ENCODE measurements at regions not wholly inside any gene's neighbourhood (a gene's known extent, or its start where the extent isn't known, plus 50 kb on each side); places are given as distances from the start of the nearest gene placed in this dataset.

DNA sequence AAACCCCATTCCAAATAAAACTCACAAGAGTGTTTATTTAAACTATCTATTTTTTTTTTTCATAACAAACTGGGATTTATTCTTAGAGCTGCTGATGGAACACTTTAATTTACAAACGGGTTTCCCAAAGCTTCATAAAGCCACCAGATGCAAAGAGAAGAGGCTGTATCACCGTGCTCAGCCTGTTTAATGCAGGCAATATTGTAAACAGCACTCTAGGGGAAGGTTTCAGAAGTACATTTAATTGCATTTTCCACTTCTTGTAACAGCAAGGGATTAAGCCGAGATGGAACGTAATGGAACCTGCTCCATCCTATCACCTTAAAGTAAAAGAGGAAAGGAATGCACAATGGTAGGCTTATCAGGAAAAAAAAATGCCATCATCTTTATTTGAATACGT is 550.6 kb upstream of the ARGLU1 start:
- Histone ChIP-seq H3K36me3 (ENCODE audit: control insufficient read depth, insufficient read depth, low read length) (no peaks in the 10 kb centered on the region), H3K9me3 (ENCODE audit: control insufficient read depth, low read length) (no peaks in the 10 kb centered on the region), H3K27ac (ENCODE audit: insufficient read depth, low read depth, low read length, poor library complexity, severe bottlenecking) (no peak overlapping the region), H3K27me3 (ENCODE audit: control insufficient read depth, insufficient read depth, low read length, poor library complexity, severe bottlenecking) (no peaks in the 10 kb centered on the region), H3K4me1 (ENCODE audit: control insufficient read depth, insufficient read depth, low read length) (no peaks in the 10 kb centered on the region), H3K4me3 (ENCODE audit: insufficient read depth, low read depth, low read length) (no peak overlapping the region)
- 90 to 96% methylated on average over 5 of the region's 5 CpGs for WGBS, 2 experiments

DNA sequence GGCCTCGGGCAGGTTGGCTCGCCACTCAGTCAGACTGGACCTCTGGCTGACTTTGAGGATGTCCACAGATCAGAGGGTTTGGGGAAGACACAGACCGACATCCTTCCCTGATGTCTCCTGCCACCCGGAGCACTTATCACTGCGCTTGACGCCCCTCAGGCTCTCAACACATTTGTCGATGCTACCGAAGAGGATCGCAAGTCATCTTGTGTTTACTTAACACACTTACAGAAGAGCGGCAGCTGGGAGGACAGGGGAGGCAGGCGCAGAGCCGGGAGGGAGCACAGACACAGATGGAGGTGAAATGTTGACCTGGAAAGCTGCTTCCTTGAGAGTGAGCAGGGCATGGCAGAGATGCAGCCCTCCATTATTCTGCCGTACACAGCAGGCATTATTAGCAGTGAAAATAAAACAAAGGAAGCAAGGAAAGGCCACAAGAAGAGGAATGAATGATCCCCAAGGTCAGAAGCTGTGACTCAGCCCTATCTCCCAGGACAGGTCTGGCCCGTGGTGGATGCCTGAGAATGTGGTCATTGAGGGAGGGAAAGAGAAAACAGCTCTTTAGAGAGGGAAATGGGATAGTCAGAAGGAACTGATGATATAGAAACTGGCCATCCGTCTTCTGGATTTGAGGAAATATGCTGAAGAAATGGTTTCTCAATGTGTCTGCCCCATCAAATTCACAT is 549.5 kb upstream of the ARGLU1 start:
- WGBS, 2 experiments, result 91 to 93% methylated on average over 15 of the region's 15 CpGs
- no peaks in the 10 kb centered on the region for H3K27me3 ChIP-seq (ENCODE audit: control insufficient read depth, insufficient read depth, low read length, poor library complexity, severe bottlenecking)
- no peak overlapping the region for H3K27ac ChIP-seq (ENCODE audit: insufficient read depth, low read depth, low read length, poor library complexity, severe bottlenecking)
- H3K9me3 ChIP-seq (ENCODE audit: control insufficient read depth, low read length), result no peaks in the 10 kb centered on the region
- no peak overlapping the region for H3K4me3 ChIP-seq (ENCODE audit: insufficient read depth, low read depth, low read length)
- no peaks in the 10 kb centered on the region for H3K4me1 ChIP-seq (ENCODE audit: control insufficient read depth, insufficient read depth, low read length)
- H3K36me3 ChIP-seq (ENCODE audit: control insufficient read depth, insufficient read depth, low read length), result no peaks in the 10 kb centered on the region

DNA sequence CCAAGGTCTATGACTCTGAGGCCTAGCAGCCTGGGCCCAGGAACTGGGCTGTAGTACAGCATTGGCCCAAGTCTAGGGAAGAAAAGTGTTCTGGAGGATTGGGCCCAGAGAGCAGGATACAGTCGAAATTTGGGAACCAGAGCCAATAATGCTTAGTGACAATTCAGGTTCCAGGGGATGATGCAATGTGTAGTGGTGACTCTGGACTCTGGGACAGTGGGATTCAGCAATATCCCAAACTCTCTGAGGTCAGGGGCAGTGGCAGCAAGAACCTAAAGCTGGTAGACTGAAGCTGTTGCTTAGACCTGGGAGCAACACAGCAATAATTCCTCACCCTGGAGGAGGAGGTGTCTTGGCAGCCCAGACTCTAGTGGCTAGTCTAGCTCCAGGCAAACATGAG is 545.5 kb upstream of the ARGLU1 start:
- Histone ChIP-seq H3K9me3 (ENCODE audit: control insufficient read depth, low read length) (peaks cover 6% of the 10 kb centered on the region), H3K36me3 (ENCODE audit: control insufficient read depth, insufficient read depth, low read length) (no peaks in the 10 kb centered on the region), H3K4me3 (ENCODE audit: insufficient read depth, low read depth, low read length) (no peak overlapping the region), H3K27me3 (ENCODE audit: control insufficient read depth, insufficient read depth, low read length, poor library complexity, severe bottlenecking) (no peaks in the 10 kb centered on the region), H3K4me1 (ENCODE audit: control insufficient read depth, insufficient read depth, low read length) (no peaks in the 10 kb centered on the region), H3K27ac (ENCODE audit: insufficient read depth, low read depth, low read length, poor library complexity, severe bottlenecking) (no peak overlapping the region)
- 88 to 89% methylated on average over 1 of the region's 1 CpG for WGBS, 2 experiments

DNA sequence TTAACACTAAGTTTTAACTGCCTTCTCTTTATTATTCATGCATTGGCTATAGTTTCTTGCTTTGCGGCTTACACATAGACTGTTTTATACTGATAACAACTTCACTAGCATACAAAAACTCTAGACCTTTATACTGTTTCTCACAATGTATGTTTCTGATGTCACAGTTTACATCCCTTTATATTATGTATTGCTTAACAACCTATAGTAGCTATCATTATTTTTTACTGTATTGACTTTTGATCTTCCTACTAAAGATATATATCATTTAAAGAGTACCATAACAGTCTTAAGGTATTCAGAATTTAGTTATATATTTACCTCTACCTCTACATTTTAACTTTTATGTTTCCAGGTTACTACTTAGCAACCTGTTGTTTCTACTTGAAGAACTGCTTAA is 543.3 kb upstream of the ARGLU1 start:
- Histone ChIP-seq H3K27ac (ENCODE audit: insufficient read depth, low read depth, low read length, poor library complexity, severe bottlenecking) (no peak overlapping the region), H3K4me3 (ENCODE audit: insufficient read depth, low read depth, low read length) (no peak overlapping the region), H3K27me3 (ENCODE audit: control insufficient read depth, insufficient read depth, low read length, poor library complexity, severe bottlenecking) (no peaks in the 10 kb centered on the region), H3K9me3 (ENCODE audit: control insufficient read depth, low read length) (peaks cover 6% of the 10 kb centered on the region), H3K4me1 (ENCODE audit: control insufficient read depth, insufficient read depth, low read length) (no peaks in the 10 kb centered on the region), H3K36me3 (ENCODE audit: control insufficient read depth, insufficient read depth, low read length) (no peaks in the 10 kb centered on the region)
- 95 to 100% methylated on average over 1 of the region's 1 CpG for WGBS, 2 experiments

DNA sequence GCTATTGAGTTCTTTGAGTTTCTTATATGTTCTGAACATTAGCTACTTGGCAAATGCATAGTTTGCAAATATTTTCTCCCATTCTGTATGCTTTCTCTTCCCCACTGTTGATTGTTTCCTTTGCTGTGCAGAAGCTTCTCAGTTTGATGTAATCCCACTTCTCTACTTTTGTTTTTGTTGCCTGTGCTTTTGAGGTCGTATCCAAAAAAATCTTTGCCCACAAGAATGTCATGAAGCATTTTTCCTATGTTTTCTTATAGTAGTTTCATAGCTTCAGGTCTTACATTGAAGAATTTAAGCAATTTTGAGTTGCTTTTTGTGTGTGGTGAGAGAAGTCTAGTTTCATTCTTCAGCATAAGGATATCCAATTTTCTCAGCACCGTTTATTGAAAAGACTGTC is 536.7 kb upstream of the ARGLU1 start:
- Histone ChIP-seq H3K4me3 (ENCODE audit: insufficient read depth, low read depth, low read length) (no peak overlapping the region), H3K27me3 (ENCODE audit: control insufficient read depth, insufficient read depth, low read length, poor library complexity, severe bottlenecking) (no peaks in the 10 kb centered on the region), H3K9me3 (ENCODE audit: control insufficient read depth, low read length) (peaks cover 6% of the 10 kb centered on the region), H3K4me1 (ENCODE audit: control insufficient read depth, insufficient read depth, low read length) (peaks cover 3% of the 10 kb centered on the region), H3K36me3 (ENCODE audit: control insufficient read depth, insufficient read depth, low read length) (no peaks in the 10 kb centered on the region), H3K27ac (ENCODE audit: insufficient read depth, low read depth, low read length, poor library complexity, severe bottlenecking) (no peak overlapping the region)
- 87 to 98% methylated on average over 2 of the region's 2 CpGs for WGBS, 2 experiments

DNA sequence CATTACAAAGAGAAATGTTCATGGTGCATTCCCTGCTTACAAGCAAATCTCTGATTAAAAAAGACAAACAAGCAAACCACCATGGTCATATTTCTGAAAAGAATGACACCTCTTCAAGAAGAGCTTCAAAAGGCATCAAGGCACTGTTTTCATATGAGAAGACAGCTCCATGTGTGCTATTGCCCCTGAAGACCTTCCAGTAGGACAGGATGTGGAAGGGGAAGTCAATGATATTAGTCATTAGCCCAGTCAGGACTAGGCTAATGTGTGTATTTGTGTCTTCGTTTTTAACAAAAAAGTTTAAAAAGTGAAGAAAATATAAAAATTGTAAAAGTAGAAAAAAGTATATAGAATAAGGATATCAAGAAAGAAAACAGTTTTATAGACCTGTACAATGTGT is 534.7 kb upstream of the ARGLU1 start:
- Histone ChIP-seq H3K9me3 (ENCODE audit: control insufficient read depth, low read length) (no peaks in the 10 kb centered on the region), H3K36me3 (ENCODE audit: control insufficient read depth, insufficient read depth, low read length) (no peaks in the 10 kb centered on the region), H3K4me1 (ENCODE audit: control insufficient read depth, insufficient read depth, low read length) (peaks cover 7% of the 10 kb centered on the region), H3K27me3 (ENCODE audit: control insufficient read depth, insufficient read depth, low read length, poor library complexity, severe bottlenecking) (no peaks in the 10 kb centered on the region), H3K27ac (ENCODE audit: insufficient read depth, low read depth, low read length, poor library complexity, severe bottlenecking) (no peak overlapping the region), H3K4me3 (ENCODE audit: insufficient read depth, low read depth, low read length) (no peak overlapping the region)
- 92 to 93% methylated on average over 1 of the region's 1 CpG for WGBS, 2 experiments

DNA sequence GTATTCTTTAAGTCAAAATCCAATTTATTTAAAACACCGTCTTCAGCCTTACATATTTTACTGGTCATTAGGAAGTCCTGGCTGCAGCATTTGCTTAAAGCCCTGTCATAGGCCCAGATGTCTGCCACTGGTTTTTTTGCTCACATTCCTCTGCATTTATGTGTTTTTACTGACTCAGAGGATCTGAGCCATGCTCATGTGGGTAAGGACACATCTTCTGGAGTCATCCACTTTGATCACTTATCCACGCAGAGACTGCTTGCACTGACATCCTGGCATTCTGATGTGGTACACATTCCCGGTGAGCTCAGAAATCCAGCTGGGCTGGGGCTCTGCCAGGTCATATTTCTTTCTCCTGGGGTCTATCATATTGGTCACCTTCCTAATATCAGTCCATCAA is 531.7 kb upstream of the ARGLU1 start:
- H3K4me3 ChIP-seq (ENCODE audit: insufficient read depth, low read depth, low read length), result no peak overlapping the region
- H3K4me1 ChIP-seq (ENCODE audit: control insufficient read depth, insufficient read depth, low read length), result peaks cover 10% of the 10 kb centered on the region
- WGBS, 2 experiments, result 94 to 95% methylated on average over 3 of the region's 3 CpGs
- no peaks in the 10 kb centered on the region for H3K27me3 ChIP-seq (ENCODE audit: control insufficient read depth, insufficient read depth, low read length, poor library complexity, severe bottlenecking)
- H3K36me3 ChIP-seq (ENCODE audit: control insufficient read depth, insufficient read depth, low read length), result no peaks in the 10 kb centered on the region
- H3K9me3 ChIP-seq (ENCODE audit: control insufficient read depth, low read length), result no peaks in the 10 kb centered on the region
- no peak overlapping the region for H3K27ac ChIP-seq (ENCODE audit: insufficient read depth, low read depth, low read length, poor library complexity, severe bottlenecking)

DNA sequence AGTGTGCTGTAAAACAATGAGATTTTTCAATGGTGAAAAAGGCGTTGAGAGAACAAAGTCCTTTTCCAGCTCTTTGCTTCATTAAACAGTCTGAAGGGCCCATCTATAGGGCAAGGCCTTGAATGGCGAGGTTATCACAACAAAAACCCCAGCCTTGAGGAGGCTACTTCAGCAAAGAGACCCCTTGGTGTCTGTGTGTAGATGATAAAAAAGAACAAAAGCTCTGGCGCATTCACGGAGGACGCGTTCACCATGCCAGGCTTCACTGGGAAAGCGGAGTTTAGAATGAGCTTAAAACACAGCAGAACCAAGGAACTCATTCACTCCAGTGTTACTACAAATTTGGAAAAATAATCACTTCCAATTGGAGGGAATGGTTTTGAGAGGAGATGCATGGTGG is 530.0 kb upstream of the ARGLU1 start:
- H3K9me3 ChIP-seq (ENCODE audit: control insufficient read depth, low read length), result no peaks in the 10 kb centered on the region
- H3K36me3 ChIP-seq (ENCODE audit: control insufficient read depth, insufficient read depth, low read length), result no peaks in the 10 kb centered on the region
- no peak overlapping the region for H3K4me3 ChIP-seq (ENCODE audit: insufficient read depth, low read depth, low read length)
- no peaks in the 10 kb centered on the region for H3K27me3 ChIP-seq (ENCODE audit: control insufficient read depth, insufficient read depth, low read length, poor library complexity, severe bottlenecking)
- 58 to 67% methylated on average over 7 of the region's 7 CpGs for WGBS, 2 experiments
- H3K4me1 ChIP-seq (ENCODE audit: control insufficient read depth, insufficient read depth, low read length), result peaks cover 10% of the 10 kb centered on the region
- H3K27ac ChIP-seq (ENCODE audit: insufficient read depth, low read depth, low read length, poor library complexity, severe bottlenecking), result no peak overlapping the region

DNA sequence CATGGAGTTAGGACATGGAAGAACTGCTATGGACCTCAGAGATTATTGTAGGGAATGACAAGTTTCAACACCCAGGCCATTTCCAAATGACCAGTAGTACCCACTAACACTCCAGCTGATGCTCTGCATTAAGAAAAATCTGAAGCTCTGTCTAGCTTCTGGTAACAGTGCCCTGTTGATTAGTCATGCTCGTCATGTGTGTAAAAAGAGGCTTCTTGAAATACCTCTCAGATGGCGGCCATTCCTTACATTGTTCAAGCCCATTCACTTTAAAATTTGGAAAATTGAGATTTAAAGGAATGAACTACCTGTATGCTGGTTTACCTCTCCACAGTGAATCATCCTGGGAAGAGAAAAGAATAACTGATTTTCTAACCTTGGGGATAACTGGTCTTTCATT is 527.9 kb upstream of the ARGLU1 start:
- H3K9me3 ChIP-seq (ENCODE audit: control insufficient read depth, low read length), result no peaks in the 10 kb centered on the region
- H3K4me1 ChIP-seq (ENCODE audit: control insufficient read depth, insufficient read depth, low read length), result peaks cover 10% of the 10 kb centered on the region
- no peaks in the 10 kb centered on the region for H3K36me3 ChIP-seq (ENCODE audit: control insufficient read depth, insufficient read depth, low read length)
- no peak overlapping the region for H3K4me3 ChIP-seq (ENCODE audit: insufficient read depth, low read depth, low read length)
- no peak overlapping the region for H3K27ac ChIP-seq (ENCODE audit: insufficient read depth, low read depth, low read length, poor library complexity, severe bottlenecking)
- no peaks in the 10 kb centered on the region for H3K27me3 ChIP-seq (ENCODE audit: control insufficient read depth, insufficient read depth, low read length, poor library complexity, severe bottlenecking)
- 88 to 100% methylated on average over 1 to 2 of the region's 2 CpGs for WGBS, 2 experiments

DNA sequence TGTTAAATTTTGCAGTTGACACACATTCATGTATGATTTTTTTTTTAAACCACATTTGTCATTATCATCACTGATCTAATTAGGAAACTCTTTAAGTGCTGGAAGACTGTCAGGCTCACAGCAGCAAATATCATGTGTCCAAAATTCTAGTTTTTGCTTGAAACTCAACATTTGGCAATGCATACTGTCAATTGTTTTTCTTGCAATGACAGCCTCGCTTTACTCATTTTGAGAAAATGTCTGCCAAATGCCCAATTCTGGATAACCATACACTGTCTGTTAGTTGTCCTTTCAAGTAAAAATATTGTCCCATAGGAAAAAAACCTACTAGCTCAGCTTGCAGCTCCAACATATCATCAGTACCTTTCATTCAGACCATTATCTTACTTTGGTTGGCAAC is 523.9 kb upstream of the ARGLU1 start:
- 92 to 94% methylated on average over 1 of the region's 1 CpG for WGBS, 2 experiments
- no peaks in the 10 kb centered on the region for H3K27me3 ChIP-seq (ENCODE audit: control insufficient read depth, insufficient read depth, low read length, poor library complexity, severe bottlenecking)
- H3K36me3 ChIP-seq (ENCODE audit: control insufficient read depth, insufficient read depth, low read length), result no peaks in the 10 kb centered on the region
- H3K9me3 ChIP-seq (ENCODE audit: control insufficient read depth, low read length), result no peaks in the 10 kb centered on the region
- no peaks in the 10 kb centered on the region for H3K4me1 ChIP-seq (ENCODE audit: control insufficient read depth, insufficient read depth, low read length)
- no peak overlapping the region for H3K27ac ChIP-seq (ENCODE audit: insufficient read depth, low read depth, low read length, poor library complexity, severe bottlenecking)
- H3K4me3 ChIP-seq (ENCODE audit: insufficient read depth, low read depth, low read length), result no peak overlapping the region

DNA sequence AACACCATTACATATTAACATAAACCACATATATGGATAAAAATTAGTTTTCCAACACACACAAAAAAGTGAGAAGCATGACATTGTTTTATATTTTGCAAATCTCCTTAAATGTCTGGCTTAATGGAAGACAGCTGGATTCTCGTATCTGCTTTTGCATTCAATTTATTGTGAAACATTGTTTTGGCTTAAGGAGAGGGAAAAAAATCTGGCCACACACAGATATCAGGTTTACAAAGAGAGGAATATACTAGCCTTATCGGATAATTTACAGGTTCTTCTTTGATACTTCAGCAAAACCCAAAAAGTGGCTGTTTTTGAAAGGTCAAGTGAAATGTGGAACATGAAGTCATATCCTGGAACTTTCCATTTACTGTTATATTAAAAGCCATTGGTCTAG is 523.5 kb upstream of the ARGLU1 start:
- WGBS, 2 experiments, result 90 to 94% methylated on average over 2 of the region's 2 CpGs

More for the DNA sequence above, 523.5 kb upstream of the ARGLU1 start:
- Histone ChIP-seq H3K36me3 (ENCODE audit: control insufficient read depth, insufficient read depth, low read length) (no peaks in the 10 kb centered on the region), H3K4me1 (ENCODE audit: control insufficient read depth, insufficient read depth, low read length) (no peaks in the 10 kb centered on the region), H3K4me3 (ENCODE audit: insufficient read depth, low read depth, low read length) (no peak overlapping the region), H3K27me3 (ENCODE audit: control insufficient read depth, insufficient read depth, low read length, poor library complexity, severe bottlenecking) (no peaks in the 10 kb centered on the region), H3K9me3 (ENCODE audit: control insufficient read depth, low read length) (no peaks in the 10 kb centered on the region), H3K27ac (ENCODE audit: insufficient read depth, low read depth, low read length, poor library complexity, severe bottlenecking) (no peak overlapping the region)
